HL-60 (cell line): ENCODE measurements at regions not wholly inside any gene's neighbourhood (a gene's known extent, or its start where the extent isn't known, plus 50 kb on each side); places are given as distances from the start of the nearest gene placed in this dataset.

ENCODE experiments used
- GABPA ChIP-seq: IDR thresholded peaks from 2 replicates; pipeline ENCODE4 v1.6.1; 2012; ENCODE audit warnings: low read depth
- REST ChIP-seq: IDR thresholded peaks from 2 replicates; pipeline ENCODE4 v1.6.1; 2012; ENCODE audit warnings: low read depth; ENCODE audit not compliant: insufficient replicate concordance
- TF ChIP-seq, protein P1 (sequence below): IDR thresholded peaks from one replicate; pipeline ENCODE4 v1.5.1; 2011; ENCODE audit warnings: low read length, control low read depth, inconsistent platforms; ENCODE audit not compliant: insufficient read depth

DNA sequence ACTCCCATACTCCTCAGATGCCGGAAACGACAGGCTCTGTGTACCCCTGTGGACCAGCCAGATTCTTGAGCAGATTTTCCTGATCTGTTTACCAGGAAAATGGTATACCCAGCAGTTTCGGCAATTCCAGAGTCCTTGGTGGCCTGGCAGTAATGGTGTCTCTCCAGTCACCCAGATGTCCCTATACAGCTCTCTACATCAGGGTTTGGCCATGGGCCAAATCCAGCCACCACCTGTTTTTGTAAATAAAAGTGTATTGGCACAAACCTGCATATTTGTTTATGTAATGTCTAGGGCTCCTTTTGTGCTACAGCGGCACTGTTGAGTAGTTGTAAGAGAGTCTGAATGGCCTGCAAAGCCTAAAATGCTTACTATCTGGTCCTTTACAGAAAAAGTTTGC, 491.3 kb downstream of the RPS24 start:
- TF ChIP-seq, protein P1, sequence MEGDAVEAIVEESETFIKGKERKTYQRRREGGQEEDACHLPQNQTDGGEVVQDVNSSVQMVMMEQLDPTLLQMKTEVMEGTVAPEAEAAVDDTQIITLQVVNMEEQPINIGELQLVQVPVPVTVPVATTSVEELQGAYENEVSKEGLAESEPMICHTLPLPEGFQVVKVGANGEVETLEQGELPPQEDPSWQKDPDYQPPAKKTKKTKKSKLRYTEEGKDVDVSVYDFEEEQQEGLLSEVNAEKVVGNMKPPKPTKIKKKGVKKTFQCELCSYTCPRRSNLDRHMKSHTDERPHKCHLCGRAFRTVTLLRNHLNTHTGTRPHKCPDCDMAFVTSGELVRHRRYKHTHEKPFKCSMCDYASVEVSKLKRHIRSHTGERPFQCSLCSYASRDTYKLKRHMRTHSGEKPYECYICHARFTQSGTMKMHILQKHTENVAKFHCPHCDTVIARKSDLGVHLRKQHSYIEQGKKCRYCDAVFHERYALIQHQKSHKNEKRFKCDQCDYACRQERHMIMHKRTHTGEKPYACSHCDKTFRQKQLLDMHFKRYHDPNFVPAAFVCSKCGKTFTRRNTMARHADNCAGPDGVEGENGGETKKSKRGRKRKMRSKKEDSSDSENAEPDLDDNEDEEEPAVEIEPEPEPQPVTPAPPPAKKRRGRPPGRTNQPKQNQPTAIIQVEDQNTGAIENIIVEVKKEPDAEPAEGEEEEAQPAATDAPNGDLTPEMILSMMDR: no peak
- TF ChIP-seq GABPA (no peak), REST (no peak)
